ENCODE measurements at regions not wholly inside any gene's neighbourhood (a gene's known extent, or its start where the extent isn't known, plus 50 kb on each side); places are given as distances from the start of the nearest gene placed in this dataset.

GRCh38 chr3:20904671-20905070 lies 718.7 kb upstream of the SGO1 start:
- Mint-ChIP-seq H3K9me3 (peaks cover 0 to 3% of the 10 kb centered on the region in 2 experiments; a peak in 2 of 5 replicates), H3K36me3 (ENCODE audit: insufficient read depth in 1 of 3, low read depth in 3 of 3) (no peaks in the 10 kb centered on the region), H3K4me3 (no peak overlapping the region), H3K27ac (peak overlapping the region in 2 of 3 experiments; percentile 28 to 70; a peak in 2 of 7 replicates), H3K4me1 (peaks cover 11 to 13% of the 10 kb centered on the region in 2 experiments), H3K27me3 (ENCODE audit: low read depth) (no peaks in the 10 kb centered on the region)
- H4K20me1 ChIP-seq (ENCODE audit: control insufficient read depth, insufficient read depth, insufficient read length), result no peaks in the 10 kb centered on the region
- H4K5ac ChIP-seq (ENCODE audit: insufficient read length, low read depth, low read length), result no peak overlapping the region
- no peak overlapping the region for H3K27ac ChIP-seq (ENCODE audit: insufficient read length, low read depth, low read length)
- H3T11ph ChIP-seq (ENCODE audit: low read length), result no peak overlapping the region
- no peak overlapping the region for H2AFZ ChIP-seq (ENCODE audit: low read length)
- no peak overlapping the region for H2BK15ac ChIP-seq (ENCODE audit: low read depth, low read length)
- no peak overlapping the region for H3K4ac ChIP-seq (ENCODE audit: low read depth, low read length)
- H3K9me3 ChIP-seq (ENCODE audit: control insufficient read depth, low read depth, low read length), result no peaks in the 10 kb centered on the region
- H2BK5ac ChIP-seq (ENCODE audit: insufficient read length, low read length), result no peak overlapping the region
- H4K8ac ChIP-seq (replicated peaks; ENCODE audit: insufficient read length, low read depth, low read length), result no peak overlapping the region
- no peaks in the 10 kb centered on the region for H3K4me1 ChIP-seq (ENCODE audit: insufficient read depth, low read length)
- H3K23ac ChIP-seq (ENCODE audit: insufficient read length, low read depth, low read length), result no peak overlapping the region
- no peaks in the 10 kb centered on the region for H3K23me2 ChIP-seq (ENCODE audit: insufficient read length, low read depth, low read length, poor library complexity, severe bottlenecking)
- no peak for TF ChIP-seq CTCF (conservative IDR thresholded peaks at IDR 0.05)
- no CpG with 5 or more reads among the region's 3 CpGs for WGBS (ENCODE audit: extremely low coverage, insufficient read length, low lambda C conversion rate)
- H2AK5ac ChIP-seq (ENCODE audit: insufficient read length, low read length), result no peak overlapping the region
- no peaks in the 10 kb centered on the region for H3K79me2 ChIP-seq (ENCODE audit: insufficient read depth, low read length)
- H3K18ac ChIP-seq (ENCODE audit: insufficient read length, low read depth, low read length), result no peak overlapping the region
- no peak overlapping the region for H2BK12ac ChIP-seq (ENCODE audit: insufficient read length, low read depth, low read length)
- H2BK20ac ChIP-seq (ENCODE audit: low read depth, low read length, poor library complexity, severe bottlenecking), result no peak overlapping the region
- no peak overlapping the region for H3K9ac ChIP-seq (ENCODE audit: extremely low read depth, insufficient read length, low read length)
- no peak for DNase-seq
- H2BK120ac ChIP-seq (ENCODE audit: low read depth, low read length, poor library complexity, severe bottlenecking), result no peak overlapping the region
- H3K56ac ChIP-seq (ENCODE audit: insufficient read length, low read depth, low read length), result no peak overlapping the region
- H3K79me1 ChIP-seq (ENCODE audit: insufficient read depth, low read depth, low read length, poor library complexity, severe bottlenecking), result no peaks in the 10 kb centered on the region
- no peaks in the 10 kb centered on the region for H3K27me3 ChIP-seq (ENCODE audit: insufficient read depth, low read length)
- no peak overlapping the region for H3K14ac ChIP-seq (ENCODE audit: insufficient read depth, low read length)
- no peak overlapping the region for H4K91ac ChIP-seq (ENCODE audit: insufficient read length, low read depth, low read length)
- H3K4me2 ChIP-seq (ENCODE audit: insufficient read depth, insufficient read length, low read length), result no peak overlapping the region

Measured in H9 (cell line).